Breast epithelium (tissue), 3 donors: ENCODE measurements at regions not wholly inside any gene's neighbourhood (a gene's known extent, or its start where the extent isn't known, plus 50 kb on each side); places are given as distances from the start of the nearest gene placed in this dataset.

ENCODE experiments used
- POLR2A ChIP-seq: fragments of 450-650 bp; IDR thresholded peaks from one replicate; pipeline ENCODE4 v1.6.1; 2016; ENCODE audit warnings: antibody characterized with exemption, mild to moderate bottlenecking, moderate library complexity
- TF ChIP-seq, protein P1 (sequence below), 3 donors: fragments of 450-650 bp; IDR thresholded peaks; one replicate each; pipeline ENCODE4 v1.5.1; 2016 to 2017; ENCODE audit warnings: antibody characterized with exemption in 3 of 3, mild to moderate bottlenecking in 3 of 3, moderate library complexity in 3 of 3

DNA sequence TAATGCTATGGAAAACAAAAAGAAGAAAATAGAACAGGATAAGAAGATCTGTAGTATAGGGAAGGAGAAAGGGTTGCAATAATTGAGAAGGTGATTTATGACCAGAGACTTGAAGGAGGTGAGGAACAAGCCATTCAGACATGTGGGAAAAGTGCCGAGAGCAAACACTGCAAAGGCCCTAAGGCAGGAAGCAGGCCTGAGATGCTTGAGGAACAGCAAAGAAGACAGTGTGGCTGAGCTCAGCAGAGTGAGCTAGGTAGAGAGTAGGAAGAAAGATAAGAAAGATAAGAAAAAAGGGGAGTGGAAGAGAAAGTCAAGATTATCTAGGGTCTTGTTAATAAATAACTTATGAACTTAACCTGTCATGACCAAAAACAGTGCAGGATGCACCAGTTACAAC, 671.8 kb downstream of the RPS29 start:
- TF ChIP-seq, protein P1, sequence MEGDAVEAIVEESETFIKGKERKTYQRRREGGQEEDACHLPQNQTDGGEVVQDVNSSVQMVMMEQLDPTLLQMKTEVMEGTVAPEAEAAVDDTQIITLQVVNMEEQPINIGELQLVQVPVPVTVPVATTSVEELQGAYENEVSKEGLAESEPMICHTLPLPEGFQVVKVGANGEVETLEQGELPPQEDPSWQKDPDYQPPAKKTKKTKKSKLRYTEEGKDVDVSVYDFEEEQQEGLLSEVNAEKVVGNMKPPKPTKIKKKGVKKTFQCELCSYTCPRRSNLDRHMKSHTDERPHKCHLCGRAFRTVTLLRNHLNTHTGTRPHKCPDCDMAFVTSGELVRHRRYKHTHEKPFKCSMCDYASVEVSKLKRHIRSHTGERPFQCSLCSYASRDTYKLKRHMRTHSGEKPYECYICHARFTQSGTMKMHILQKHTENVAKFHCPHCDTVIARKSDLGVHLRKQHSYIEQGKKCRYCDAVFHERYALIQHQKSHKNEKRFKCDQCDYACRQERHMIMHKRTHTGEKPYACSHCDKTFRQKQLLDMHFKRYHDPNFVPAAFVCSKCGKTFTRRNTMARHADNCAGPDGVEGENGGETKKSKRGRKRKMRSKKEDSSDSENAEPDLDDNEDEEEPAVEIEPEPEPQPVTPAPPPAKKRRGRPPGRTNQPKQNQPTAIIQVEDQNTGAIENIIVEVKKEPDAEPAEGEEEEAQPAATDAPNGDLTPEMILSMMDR (IDR thresholded peaks at IDR 0.05), result no peak
- TF ChIP-seq POLR2A, result no peak
